Neural crest cell (in vitro differentiated cells): ENCODE measurements at regions not wholly inside any gene's neighbourhood (a gene's known extent, or its start where the extent isn't known, plus 50 kb on each side); places are given as distances from the start of the nearest gene placed in this dataset.
A peak's percentile ranks its signal among the peaks of the same experiment; 100 is the strongest.
"Not testable (repeated sequence)": the region's sequence is repeated elsewhere in the genome, so short reads cannot be mapped to it uniquely, and the experiment has no call there.

ENCODE experiments used
- DNase-seq: peaks from one replicate; pipeline ENCODE4 v3.0.0; 2021; ENCODE audit warnings: low read depth, mixed read lengths, low spot score
- H3K27ac Mint-ChIP-seq: one replicate; pipeline ENCODE4 v1.8.0; 2021; ENCODE audit warnings: mild to moderate bottlenecking, mixed read lengths; ENCODE audit not compliant: unreplicated experiment
- H3K27me3 Mint-ChIP-seq: 2 replicates; pipeline ENCODE4 v1.8.0; 2021; ENCODE audit warnings: low read depth, mild to moderate bottlenecking, mixed read lengths
- H3K36me3 Mint-ChIP-seq: 2 replicates; pipeline ENCODE4 v1.8.0; 2021; ENCODE audit warnings: low read depth, mild to moderate bottlenecking, mixed read lengths
- H3K4me1 Mint-ChIP-seq: 2 replicates; pipeline ENCODE4 v1.8.0; 2021; ENCODE audit warnings: mixed read lengths
- H3K4me3 Mint-ChIP-seq: one replicate; pipeline ENCODE4 v1.8.0; 2021; ENCODE audit warnings: mild to moderate bottlenecking, mixed read lengths
- H3K9me3 Mint-ChIP-seq: 2 replicates; pipeline ENCODE4 v1.8.0; 2021; ENCODE audit warnings: mixed read lengths
- TF ChIP-seq, protein P1 (sequence below): fragments of 200-600 bp; sonication (generic); conservative IDR thresholded peaks from 2 replicates; pipeline ENCODE4 v1.5.0; 2021; ENCODE audit warnings: antibody characterized with exemption, mild to moderate bottlenecking

DNA sequence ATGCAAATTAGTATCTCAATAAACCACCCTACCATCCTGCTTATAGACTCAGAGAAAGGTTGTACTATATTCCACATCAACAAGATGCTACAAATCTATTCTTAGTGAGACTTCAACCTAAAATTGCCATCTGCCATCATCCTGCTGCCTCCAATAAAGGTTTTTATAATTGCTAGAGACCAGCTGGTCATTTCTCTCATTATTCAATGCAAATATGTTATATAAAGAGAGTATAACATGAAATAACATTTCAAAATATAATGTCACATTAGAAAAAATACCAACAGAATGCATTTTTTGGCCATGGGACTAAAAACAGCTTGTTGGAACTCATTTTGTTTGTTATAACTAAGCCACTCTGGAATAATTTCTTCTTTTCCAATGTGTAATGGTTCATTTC is 247.3 kb downstream of the LRIG3 start:
- peaks cover 7% of the 10 kb centered on the region for H3K9me3 Mint-ChIP-seq
- H3K27ac Mint-ChIP-seq: no peak overlapping the region
- peaks cover 6% of the 10 kb centered on the region for H3K4me1 Mint-ChIP-seq
- TF ChIP-seq, protein P1, sequence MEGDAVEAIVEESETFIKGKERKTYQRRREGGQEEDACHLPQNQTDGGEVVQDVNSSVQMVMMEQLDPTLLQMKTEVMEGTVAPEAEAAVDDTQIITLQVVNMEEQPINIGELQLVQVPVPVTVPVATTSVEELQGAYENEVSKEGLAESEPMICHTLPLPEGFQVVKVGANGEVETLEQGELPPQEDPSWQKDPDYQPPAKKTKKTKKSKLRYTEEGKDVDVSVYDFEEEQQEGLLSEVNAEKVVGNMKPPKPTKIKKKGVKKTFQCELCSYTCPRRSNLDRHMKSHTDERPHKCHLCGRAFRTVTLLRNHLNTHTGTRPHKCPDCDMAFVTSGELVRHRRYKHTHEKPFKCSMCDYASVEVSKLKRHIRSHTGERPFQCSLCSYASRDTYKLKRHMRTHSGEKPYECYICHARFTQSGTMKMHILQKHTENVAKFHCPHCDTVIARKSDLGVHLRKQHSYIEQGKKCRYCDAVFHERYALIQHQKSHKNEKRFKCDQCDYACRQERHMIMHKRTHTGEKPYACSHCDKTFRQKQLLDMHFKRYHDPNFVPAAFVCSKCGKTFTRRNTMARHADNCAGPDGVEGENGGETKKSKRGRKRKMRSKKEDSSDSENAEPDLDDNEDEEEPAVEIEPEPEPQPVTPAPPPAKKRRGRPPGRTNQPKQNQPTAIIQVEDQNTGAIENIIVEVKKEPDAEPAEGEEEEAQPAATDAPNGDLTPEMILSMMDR: no peak
- DNase-seq: no peak
- H3K36me3 Mint-ChIP-seq: peaks cover 3% of the 10 kb centered on the region
- no peaks in the 10 kb centered on the region for H3K27me3 Mint-ChIP-seq
- H3K4me3 Mint-ChIP-seq: no peak overlapping the region

DNA sequence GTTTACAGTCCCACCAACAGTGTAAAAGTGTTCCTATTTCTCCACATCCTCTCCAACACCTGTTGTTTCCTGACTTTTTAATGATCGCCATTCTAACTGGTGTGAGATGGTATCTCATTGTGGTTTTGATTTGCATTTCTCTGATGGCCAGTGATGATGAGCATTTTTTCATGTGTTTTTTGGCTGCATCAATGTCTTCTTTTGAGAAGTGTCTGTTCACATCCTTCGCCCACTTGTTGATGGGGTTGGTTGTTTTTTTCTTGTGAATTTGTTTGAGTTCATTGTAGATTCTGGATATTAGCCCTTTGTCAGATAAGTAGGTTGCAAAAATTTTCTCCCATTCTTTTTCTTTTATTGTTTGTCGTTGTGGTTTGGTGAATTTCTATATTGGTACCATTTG is 242.5 kb downstream of the LRIG3 start:
- peaks cover 15% of the 10 kb centered on the region for H3K9me3 Mint-ChIP-seq
- peaks cover 12% of the 10 kb centered on the region for H3K36me3 Mint-ChIP-seq
- H3K27ac Mint-ChIP-seq, H3K4me3 Mint-ChIP-seq, H3K27me3 Mint-ChIP-seq, DNase-seq, H3K4me1 Mint-ChIP-seq: not testable (repeated sequence)

DNA sequence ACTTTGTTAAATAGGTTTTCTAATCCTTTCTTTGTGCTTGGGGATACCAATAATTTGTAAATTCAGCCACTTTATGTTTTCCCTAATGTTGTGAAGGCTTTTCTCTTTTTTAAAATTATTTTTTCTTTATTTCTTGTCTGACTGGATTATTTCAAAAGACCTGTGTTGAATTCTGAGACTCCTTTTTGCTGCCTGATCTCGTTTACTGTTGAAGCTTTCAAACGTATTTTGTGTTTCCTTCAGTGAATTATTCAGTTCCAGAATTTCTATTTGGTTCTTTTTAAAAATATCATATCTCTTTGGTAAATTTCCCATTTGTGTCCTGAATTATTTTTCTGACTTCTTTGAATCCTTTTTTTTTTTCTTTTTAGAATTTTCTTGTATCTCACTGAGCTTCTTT is 241.6 kb downstream of the LRIG3 start:
- no peak for DNase-seq
- H3K9me3 Mint-ChIP-seq: peaks cover 15% of the 10 kb centered on the region
- no peak overlapping the region for H3K27ac Mint-ChIP-seq
- H3K36me3 Mint-ChIP-seq: peaks cover 12% of the 10 kb centered on the region
- H3K4me1 Mint-ChIP-seq: no peaks in the 10 kb centered on the region
- no peak overlapping the region for H3K4me3 Mint-ChIP-seq
- TF ChIP-seq, protein P1: no peak
- H3K27me3 Mint-ChIP-seq: no peaks in the 10 kb centered on the region

DNA sequence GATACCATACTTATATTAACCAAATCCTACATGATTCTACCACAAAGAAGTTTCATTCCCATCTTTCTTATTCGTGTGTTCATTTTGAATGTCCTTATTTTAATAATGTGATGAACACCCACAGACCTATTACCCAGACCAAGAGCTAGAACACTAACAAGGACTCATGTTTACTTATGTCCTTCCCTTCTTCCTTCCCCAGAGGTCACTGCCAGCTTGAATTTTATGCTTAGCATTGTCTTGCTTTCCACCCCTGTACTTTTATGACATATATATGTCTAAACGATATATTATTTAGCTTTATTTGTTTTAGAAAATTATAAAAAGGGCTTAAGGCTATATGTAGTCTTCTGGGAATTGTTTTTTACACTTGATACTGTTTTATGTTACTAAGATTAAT is 238.6 kb downstream of the LRIG3 start:
- H3K27me3 Mint-ChIP-seq: no peaks in the 10 kb centered on the region
- H3K4me1 Mint-ChIP-seq: no peaks in the 10 kb centered on the region

GRCh38 chr12:58695263-58695662 is 225.0 kb downstream of the LRIG3 start:
- no peak for DNase-seq
- peaks cover 5% of the 10 kb centered on the region for H3K36me3 Mint-ChIP-seq
- H3K9me3 Mint-ChIP-seq: peaks cover 24% of the 10 kb centered on the region
- no peaks in the 10 kb centered on the region for H3K27me3 Mint-ChIP-seq
- H3K27ac Mint-ChIP-seq: no peak overlapping the region
- TF ChIP-seq, protein P1: no peak
- H3K4me3 Mint-ChIP-seq: no peak overlapping the region
- H3K4me1 Mint-ChIP-seq: no peaks in the 10 kb centered on the region

More for the DNA sequence above, 238.6 kb downstream of the LRIG3 start:
- H3K9me3 Mint-ChIP-seq: peaks cover 10% of the 10 kb centered on the region
- H3K36me3 Mint-ChIP-seq: peaks cover 10% of the 10 kb centered on the region
- DNase-seq: no peak
- no peak overlapping the region for H3K27ac Mint-ChIP-seq
- TF ChIP-seq, protein P1: no peak
- no peak overlapping the region for H3K4me3 Mint-ChIP-seq

DNA sequence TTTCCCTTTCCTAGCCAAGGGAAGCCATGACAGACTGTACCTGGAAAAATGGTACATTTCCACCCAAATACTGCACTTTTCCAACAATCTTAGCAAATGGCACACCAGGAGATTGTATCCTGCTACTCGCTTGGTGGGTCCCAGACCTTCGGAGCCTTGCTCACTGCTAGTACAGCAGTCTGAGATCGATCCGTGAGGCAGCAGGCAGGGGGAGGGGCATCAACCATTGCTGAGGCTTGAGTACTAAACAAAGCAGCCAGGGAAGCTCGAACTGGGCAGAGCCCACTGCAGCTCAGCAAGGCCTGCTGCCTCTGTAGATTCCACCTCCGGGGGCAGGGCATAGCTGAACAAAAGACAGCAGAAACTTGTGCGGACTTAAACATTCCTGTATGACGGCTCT is 218.8 kb downstream of the LRIG3 start:
- Mint-ChIP-seq H3K4me3 (no peak overlapping the region), H3K27me3 (no peaks in the 10 kb centered on the region), H3K9me3 (peaks cover 5% of the 10 kb centered on the region), H3K36me3 (peaks cover under 1% of the 10 kb centered on the region), H3K27ac (peak overlapping the region; percentile 62), H3K4me1 (no peaks in the 10 kb centered on the region)
- TF ChIP-seq, protein P1: no peak
- DNase-seq: no peak
